DOHH2 (cell line): ENCODE measurements at regions not wholly inside any gene's neighbourhood (a gene's known extent, or its start where the extent isn't known, plus 50 kb on each side); places are given as distances from the start of the nearest gene placed in this dataset.

Experiments used
- H3F3A ChIP-seq: fragments of 200-600 bp; sonication (generic), shearing (Covaris generic); 2 replicates; pipeline ENCODE4 v1.6.0; 2016; ENCODE audit warnings: antibody characterized with exemption, mild to moderate bottlenecking; ENCODE audit not compliant: control insufficient read depth, insufficient read depth
- H3K27ac ChIP-seq: fragments of 200-600 bp; sonication (generic); 2 replicates; pipeline ENCODE4 v1.5.1; 2014; ENCODE audit warnings: low read depth, mild to moderate bottlenecking, low read length, moderate library complexity
- H3K27me3 ChIP-seq: fragments of 200-600 bp; sonication (generic); 2 replicates; pipeline ENCODE4 v1.6.1; 2014; ENCODE audit warnings: mild to moderate bottlenecking, low read length, mixed read lengths; ENCODE audit not compliant: control insufficient read depth
- H3K36me3 ChIP-seq: fragments of 200-600 bp; sonication (generic); 2 replicates; pipeline ENCODE4 v1.6.1; 2014; ENCODE audit warnings: mild to moderate bottlenecking, low read length, moderate library complexity, mixed read lengths; ENCODE audit not compliant: control insufficient read depth
- H3K4me1 ChIP-seq: fragments of 200-600 bp; sonication (generic); 2 replicates; pipeline ENCODE4 v1.6.1; 2014; ENCODE audit warnings: mild to moderate bottlenecking, low read length, mixed read lengths; ENCODE audit not compliant: control insufficient read depth
- H3K4me2 ChIP-seq: fragments of 200-600 bp; sonication (generic); 2 replicates; pipeline ENCODE4 v1.6.0; 2014; ENCODE audit warnings: mild to moderate bottlenecking, low read length, moderate library complexity
- H3K4me3 ChIP-seq: fragments of 200-600 bp; sonication (generic); 2 replicates; pipeline ENCODE4 v1.5.1; 2014; ENCODE audit warnings: mild to moderate bottlenecking, low read length, mixed read lengths
- H3K79me2 ChIP-seq: fragments of 200-600 bp; sonication (generic); 2 replicates; pipeline ENCODE4 v1.6.1; 2014; ENCODE audit warnings: mild to moderate bottlenecking, low read length, mixed read lengths; ENCODE audit not compliant: control insufficient read depth
- H3K9me2 ChIP-seq: fragments of 200-600 bp; sonication (generic); replicated peaks from 2 replicates; pipeline ENCODE4 v1.6.1; 2014; ENCODE audit warnings: mild to moderate bottlenecking, low read length, mixed read lengths; ENCODE audit not compliant: control insufficient read depth
- H3K9me3 ChIP-seq: fragments of 200-600 bp; sonication (generic); 2 replicates; pipeline ENCODE4 v1.6.1; 2014; ENCODE audit warnings: antibody characterized with exemption, low read length, mixed read lengths; ENCODE audit not compliant: control insufficient read depth, insufficient read depth
- H4K20me1 ChIP-seq: fragments of 200-600 bp; sonication (generic); 2 replicates; pipeline ENCODE4 v1.6.0; 2014; ENCODE audit warnings: low read depth, mild to moderate bottlenecking, antibody characterized with exemption, low read length, moderate library complexity; ENCODE audit not compliant: control insufficient read depth, insufficient read depth
- EZH2phosphoT487 ChIP-seq: fragments of 200-600 bp; sonication (generic); IDR thresholded peaks from 2 replicates; pipeline ENCODE4 v1.6.1; 2017; ENCODE audit warnings: borderline replicate concordance, mild to moderate bottlenecking, antibody characterized with exemption, low read length, moderate library complexity, mixed read lengths
- TF ChIP-seq, protein P1 (sequence below): fragments of 200-600 bp; sonication (generic); IDR thresholded peaks from one replicate; pipeline ENCODE4 v1.5.1; 2014; ENCODE audit warnings: antibody characterized with exemption, mild to moderate bottlenecking, low read depth, low read length; ENCODE audit not compliant: poor library complexity, severe bottlenecking

DNA sequence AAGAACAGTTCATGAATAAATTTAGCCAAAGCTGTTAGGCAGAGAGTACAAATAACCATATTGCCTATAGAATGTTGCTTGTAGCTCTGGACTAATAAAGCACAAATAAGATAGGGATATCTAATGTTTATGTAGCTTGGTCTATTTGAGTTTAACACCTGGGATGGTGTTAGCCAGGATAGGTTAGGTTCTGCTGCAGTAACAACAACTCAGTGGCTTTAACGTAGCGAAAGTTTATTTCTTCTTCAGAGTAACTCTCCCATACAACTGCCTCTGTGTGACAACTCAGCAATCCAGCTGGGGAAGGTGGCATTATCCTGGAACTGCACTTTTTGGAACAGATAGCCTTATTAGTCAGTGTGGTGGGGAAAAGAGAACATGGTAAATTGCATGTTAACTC, 52.2 kb upstream of the STEAP4 start:
- peaks cover 4% of the 10 kb centered on the region; the same call in 1 of the 2 replicates for H3K27me3 ChIP-seq
- no peaks in the 10 kb centered on the region for H3K9me2 ChIP-seq
- no peaks in the 10 kb centered on the region for H3K4me1 ChIP-seq
- no peaks in the 10 kb centered on the region for H4K20me1 ChIP-seq
- no peaks in the 10 kb centered on the region for H3K79me2 ChIP-seq
- H3F3A ChIP-seq = no peaks in the 10 kb centered on the region
- no peak overlapping the region for H3K4me3 ChIP-seq
- H3K36me3 ChIP-seq = no peaks in the 10 kb centered on the region
- TF ChIP-seq EZH2phosphoT487 = no peak
- TF ChIP-seq, protein P1, sequence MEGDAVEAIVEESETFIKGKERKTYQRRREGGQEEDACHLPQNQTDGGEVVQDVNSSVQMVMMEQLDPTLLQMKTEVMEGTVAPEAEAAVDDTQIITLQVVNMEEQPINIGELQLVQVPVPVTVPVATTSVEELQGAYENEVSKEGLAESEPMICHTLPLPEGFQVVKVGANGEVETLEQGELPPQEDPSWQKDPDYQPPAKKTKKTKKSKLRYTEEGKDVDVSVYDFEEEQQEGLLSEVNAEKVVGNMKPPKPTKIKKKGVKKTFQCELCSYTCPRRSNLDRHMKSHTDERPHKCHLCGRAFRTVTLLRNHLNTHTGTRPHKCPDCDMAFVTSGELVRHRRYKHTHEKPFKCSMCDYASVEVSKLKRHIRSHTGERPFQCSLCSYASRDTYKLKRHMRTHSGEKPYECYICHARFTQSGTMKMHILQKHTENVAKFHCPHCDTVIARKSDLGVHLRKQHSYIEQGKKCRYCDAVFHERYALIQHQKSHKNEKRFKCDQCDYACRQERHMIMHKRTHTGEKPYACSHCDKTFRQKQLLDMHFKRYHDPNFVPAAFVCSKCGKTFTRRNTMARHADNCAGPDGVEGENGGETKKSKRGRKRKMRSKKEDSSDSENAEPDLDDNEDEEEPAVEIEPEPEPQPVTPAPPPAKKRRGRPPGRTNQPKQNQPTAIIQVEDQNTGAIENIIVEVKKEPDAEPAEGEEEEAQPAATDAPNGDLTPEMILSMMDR = no peak
- H3K4me2 ChIP-seq = no peak overlapping the region
- H3K27ac ChIP-seq = no peak overlapping the region
- no peaks in the 10 kb centered on the region for H3K9me3 ChIP-seq

DNA sequence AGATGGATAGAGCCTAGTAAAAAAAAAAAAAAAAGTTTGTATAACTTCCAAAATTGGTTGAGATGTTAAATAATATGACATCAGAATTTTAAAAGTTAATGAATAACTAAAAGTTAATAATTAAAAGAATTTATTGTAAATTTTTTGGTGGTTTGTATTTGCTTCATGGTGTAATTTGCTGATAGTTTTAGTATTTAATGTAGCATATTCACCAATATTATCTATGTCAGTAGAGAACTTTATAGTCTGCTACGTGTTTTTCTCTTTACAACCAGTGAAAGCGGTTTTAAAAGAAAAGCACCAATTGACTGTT, 51.8 kb upstream of the STEAP4 start:
- Histone ChIP-seq H3K27me3 (peaks cover 4% of the 10 kb centered on the region; the same call in 1 of the 2 replicates), H3K36me3 (no peaks in the 10 kb centered on the region), H3K9me3 (no peaks in the 10 kb centered on the region), H3K27ac (no peak overlapping the region), H3F3A (no peaks in the 10 kb centered on the region), H3K4me2 (no peak overlapping the region), H3K4me1 (no peaks in the 10 kb centered on the region), H4K20me1 (no peaks in the 10 kb centered on the region), H3K4me3 (no peak overlapping the region), H3K9me2 (no peaks in the 10 kb centered on the region), H3K79me2 (no peaks in the 10 kb centered on the region)
- no peak for TF ChIP-seq EZH2phosphoT487
- TF ChIP-seq, protein P1 = no peak

DNA sequence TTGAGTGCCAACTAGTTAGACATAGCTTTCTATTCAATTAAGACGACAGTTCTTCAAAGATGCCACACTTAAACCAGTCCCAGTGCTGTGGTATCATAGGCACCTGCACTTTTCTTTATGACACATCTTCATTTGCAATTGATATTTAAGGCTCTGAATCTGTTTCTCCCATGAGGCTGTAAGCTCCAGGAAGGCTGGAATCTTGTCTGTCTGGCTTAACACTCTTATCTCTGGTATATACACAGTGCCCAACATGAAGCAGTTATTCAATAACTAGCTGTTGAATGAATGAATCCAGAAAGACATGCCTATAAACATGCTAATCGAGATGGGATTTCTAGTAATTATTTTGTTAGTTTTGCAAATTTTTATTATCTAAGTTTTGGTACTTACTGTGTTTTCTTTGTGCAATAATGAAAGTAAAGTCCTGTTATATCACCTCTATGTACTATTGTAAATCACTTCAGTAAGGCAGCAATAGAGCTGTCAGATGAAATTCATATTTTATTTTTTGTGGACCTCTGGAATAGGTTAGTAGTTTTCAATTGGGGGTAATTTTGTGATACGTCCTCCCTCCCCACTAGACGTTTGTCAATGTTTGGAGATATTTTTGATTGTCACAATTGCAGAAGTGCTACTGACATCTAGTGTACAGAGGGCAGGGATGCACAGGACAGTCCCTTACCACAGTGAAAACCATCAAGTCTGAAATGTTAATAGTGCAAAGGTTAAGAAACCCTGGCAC, 51.3 kb upstream of the STEAP4 start:
- Histone ChIP-seq H3K79me2 (no peaks in the 10 kb centered on the region), H3K27ac (no peak overlapping the region), H3K9me3 (no peaks in the 10 kb centered on the region), H4K20me1 (no peaks in the 10 kb centered on the region), H3K4me1 (no peaks in the 10 kb centered on the region), H3K9me2 (no peaks in the 10 kb centered on the region), H3K4me2 (no peak overlapping the region), H3F3A (no peaks in the 10 kb centered on the region), H3K4me3 (no peak overlapping the region), H3K27me3 (peaks cover 4% of the 10 kb centered on the region; the same call in 1 of the 2 replicates), H3K36me3 (no peaks in the 10 kb centered on the region)
- TF ChIP-seq, protein P1 = peak; percentile 54
- TF ChIP-seq EZH2phosphoT487 = no peak
